ENCODE measurements at regions not wholly inside any gene's neighbourhood (a gene's known extent, or its start where the extent isn't known, plus 50 kb on each side); places are given as distances from the start of the nearest gene placed in this dataset.
"Not testable (repeated sequence)": the region's sequence is repeated elsewhere in the genome, so short reads cannot be mapped to it uniquely, and the experiment has no call there.

- H3K4me3 Mint-ChIP-seq, result peak overlapping the region; percentile 57
- H3K9me3 Mint-ChIP-seq, result no peaks in the 10 kb centered on the region
- CTCF ChIA-PET, result interaction anchor here (1.3 kb wide), 2 partner anchors 16 to 164 kb away, joined by 3 read pairs; no protein-coding TSS in a partner anchor
- POLR2A ChIA-PET, result no interaction called here
- no peaks in the 10 kb centered on the region for H3K36me3 Mint-ChIP-seq (ENCODE audit: low read depth)
- no peaks in the 10 kb centered on the region for H3K4me1 Mint-ChIP-seq
- peaks cover 27% of the 10 kb centered on the region for H3K27me3 Mint-ChIP-seq
- peak; percentile 27 for DNase-seq
- no peak overlapping the region for H3K27ac Mint-ChIP-seq
These were observed 133.3 kb downstream of the TBC1D2B start for GRCh38 chr15:77944002-77944867.

GRCh38 chr15:77942611-77943211 lies 134.8 kb downstream of the TBC1D2B start:
- Mint-ChIP-seq H3K4me1 (no peaks in the 10 kb centered on the region), H3K27me3 (peaks cover 27% of the 10 kb centered on the region), H3K9me3 (no peaks in the 10 kb centered on the region), H3K4me3 (no peak overlapping the region), H3K36me3 (ENCODE audit: low read depth) (no peaks in the 10 kb centered on the region), H3K27ac (no peak overlapping the region)
- no peak for DNase-seq
- ChIA-PET CTCF (interaction anchor here (1.3 kb wide), 1 partner anchor 17 kb away, joined by 3 read pairs; no protein-coding TSS in a partner anchor), POLR2A (no interaction called here)

- H3K4me3 Mint-ChIP-seq; POLR2A ChIA-PET; H3K36me3 Mint-ChIP-seq (ENCODE audit: low read depth); CTCF ChIA-PET; H3K27ac Mint-ChIP-seq; H3K9me3 Mint-ChIP-seq; DNase-seq; H3K4me1 Mint-ChIP-seq: not testable (repeated sequence)
- peaks cover 25% of the 10 kb centered on the region for H3K27me3 Mint-ChIP-seq
These were observed 136.3 kb downstream of the TBC1D2B start for GRCh38 chr15:77941090-77941827.

GRCh38 chr15:77940381-77940947 lies 137.0 kb downstream of the TBC1D2B start:
- H3K27ac Mint-ChIP-seq, result no peak overlapping the region
- no peaks in the 10 kb centered on the region for H3K36me3 Mint-ChIP-seq (ENCODE audit: low read depth)
- ChIA-PET POLR2A (no interaction called here), CTCF (no interaction called here)
- peaks cover 20% of the 10 kb centered on the region for H3K27me3 Mint-ChIP-seq
- H3K9me3 Mint-ChIP-seq, result no peaks in the 10 kb centered on the region
- H3K4me1 Mint-ChIP-seq, result no peaks in the 10 kb centered on the region
- DNase-seq, result no peak
- H3K4me3 Mint-ChIP-seq, result no peak overlapping the region

- ChIA-PET POLR2A (no interaction called here), CTCF (no interaction called here)
- Mint-ChIP-seq H3K36me3 (ENCODE audit: low read depth) (no peaks in the 10 kb centered on the region), H3K4me3 (no peak overlapping the region), H3K9me3 (no peaks in the 10 kb centered on the region), H3K4me1 (no peaks in the 10 kb centered on the region), H3K27me3 (peaks cover 15% of the 10 kb centered on the region), H3K27ac (peak overlapping the region; percentile 36)
- DNase-seq, result no peak
These were observed 137.7 kb downstream of the TBC1D2B start for GRCh38 chr15:77939851-77940250.

GRCh38 chr15:77939026-77939425 lies 138.5 kb downstream of the TBC1D2B start:
- H3K27ac Mint-ChIP-seq; DNase-seq; CTCF ChIA-PET; H3K4me1 Mint-ChIP-seq; H3K9me3 Mint-ChIP-seq; POLR2A ChIA-PET; H3K36me3 Mint-ChIP-seq (ENCODE audit: low read depth); H3K4me3 Mint-ChIP-seq: not testable (repeated sequence)
- peaks cover 11% of the 10 kb centered on the region for H3K27me3 Mint-ChIP-seq

- H3K27ac Mint-ChIP-seq; CTCF ChIA-PET; H3K4me1 Mint-ChIP-seq; POLR2A ChIA-PET; DNase-seq; H3K4me3 Mint-ChIP-seq; H3K36me3 Mint-ChIP-seq (ENCODE audit: low read depth); H3K27me3 Mint-ChIP-seq; H3K9me3 Mint-ChIP-seq: not testable (repeated sequence)
These were observed 139.0 kb downstream of the TBC1D2B start for GRCh38 chr15:77938546-77938945.

GRCh38 chr15:77936567-77936966 lies 140.9 kb downstream of the TBC1D2B start:
- H3K27ac Mint-ChIP-seq; H3K27me3 Mint-ChIP-seq; H3K36me3 Mint-ChIP-seq (ENCODE audit: low read depth); DNase-seq; POLR2A ChIA-PET; H3K4me3 Mint-ChIP-seq; H3K9me3 Mint-ChIP-seq; H3K4me1 Mint-ChIP-seq: not testable (repeated sequence)
- CTCF ChIA-PET, result interaction anchor here (1.1 to 1.5 kb wide), 2 partner anchors 27 to 175 kb away, joined by 3 read pairs; no protein-coding TSS in a partner anchor

- CTCF ChIA-PET; H3K27me3 Mint-ChIP-seq; H3K4me3 Mint-ChIP-seq; H3K27ac Mint-ChIP-seq; H3K4me1 Mint-ChIP-seq; H3K36me3 Mint-ChIP-seq (ENCODE audit: low read depth); POLR2A ChIA-PET; H3K9me3 Mint-ChIP-seq; DNase-seq: not testable (repeated sequence)
These were observed 143.0 kb downstream of the TBC1D2B start for GRCh38 chr15:77934516-77934915.

- DNase-seq; H3K27ac Mint-ChIP-seq; H3K9me3 Mint-ChIP-seq; H3K4me3 Mint-ChIP-seq; CTCF ChIA-PET; H3K4me1 Mint-ChIP-seq; POLR2A ChIA-PET; H3K36me3 Mint-ChIP-seq (ENCODE audit: low read depth); H3K27me3 Mint-ChIP-seq: not testable (repeated sequence)
These were observed 146.6 kb downstream of the TBC1D2B start for GRCh38 chr15:77930907-77931306.

GRCh38 chr15:77930490-77930889 lies 147.0 kb downstream of the TBC1D2B start:
- H3K36me3 Mint-ChIP-seq (ENCODE audit: low read depth); POLR2A ChIA-PET; CTCF ChIA-PET; H3K4me3 Mint-ChIP-seq; H3K27me3 Mint-ChIP-seq; H3K27ac Mint-ChIP-seq; H3K4me1 Mint-ChIP-seq; H3K9me3 Mint-ChIP-seq; DNase-seq: not testable (repeated sequence)

GRCh38 chr15:77926789-77927188 lies 150.7 kb downstream of the TBC1D2B start:
- CTCF ChIA-PET, DNase-seq: not testable (repeated sequence)

GRCh38 chr15:77926296-77926695 lies 151.2 kb downstream of the TBC1D2B start:
- H3K36me3 Mint-ChIP-seq (ENCODE audit: low read depth); H3K4me1 Mint-ChIP-seq: not testable (repeated sequence)

More at GRCh38 chr15:77926789-77927188, 150.7 kb downstream of the TBC1D2B start:
- POLR2A ChIA-PET; H3K27ac Mint-ChIP-seq; H3K36me3 Mint-ChIP-seq (ENCODE audit: low read depth); H3K4me1 Mint-ChIP-seq; H3K9me3 Mint-ChIP-seq; H3K4me3 Mint-ChIP-seq; H3K27me3 Mint-ChIP-seq: not testable (repeated sequence)

More at GRCh38 chr15:77926296-77926695, 151.2 kb downstream of the TBC1D2B start:
- H3K27me3 Mint-ChIP-seq, H3K4me3 Mint-ChIP-seq, POLR2A ChIA-PET, H3K9me3 Mint-ChIP-seq, DNase-seq, H3K27ac Mint-ChIP-seq, CTCF ChIA-PET: not testable (repeated sequence)

All from activated CD4-positive, alpha-beta T cell treated with anti-CD3 and anti-CD28 coated beads, Interleukin-2, amount 10 ng/mL, durations not matched to agents 7 days and 5 days (primary cell).